ENCODE measurements at regions not wholly inside any gene's neighbourhood (a gene's known extent, or its start where the extent isn't known, plus 50 kb on each side); places are given as distances from the start of the nearest gene placed in this dataset.
"Not testable (repeated sequence)": the region's sequence is repeated elsewhere in the genome, so short reads cannot be mapped to it uniquely, and the experiment has no call there.

- in situ Hi-C loops (cut with HindIII; ENCODE audit: low sequenced_read_pairs) = no loop called here
Observed at GRCh38 chr2:226300196-226300886, 499.3 kb downstream of the IRS1 start.

GRCh38 chr2:226299771-226300170, 499.8 kb downstream of the IRS1 start:
- in situ Hi-C loops (cut with HindIII; ENCODE audit: low sequenced_read_pairs) = no loop called here

GRCh38 chr2:226295681-226296080, 503.9 kb downstream of the IRS1 start:
- in situ Hi-C loops (cut with HindIII; ENCODE audit: low sequenced_read_pairs) = no loop called here

- in situ Hi-C loops (cut with HindIII; ENCODE audit: low sequenced_read_pairs) = no loop called here
Observed at GRCh38 chr2:226295123-226295522, 504.5 kb downstream of the IRS1 start.

GRCh38 chr2:226291281-226291680, 508.3 kb downstream of the IRS1 start:
- in situ Hi-C loops (cut with HindIII; ENCODE audit: low sequenced_read_pairs) = not testable (repeated sequence)

- in situ Hi-C loops (cut with HindIII; ENCODE audit: low sequenced_read_pairs) = no loop called here
Observed at GRCh38 chr2:226286916-226287315, 512.7 kb downstream of the IRS1 start.

GRCh38 chr2:226283796-226284195, 515.8 kb downstream of the IRS1 start:
- in situ Hi-C loops (cut with HindIII; ENCODE audit: low sequenced_read_pairs) = no loop called here

- in situ Hi-C loops (cut with HindIII; ENCODE audit: low sequenced_read_pairs) = no loop called here
Observed at GRCh38 chr2:226282151-226282550, 517.5 kb downstream of the IRS1 start.

GRCh38 chr2:226280136-226280535, 519.5 kb downstream of the IRS1 start:
- in situ Hi-C loops (cut with HindIII; ENCODE audit: low sequenced_read_pairs) = not testable (repeated sequence)

- in situ Hi-C loops (cut with HindIII; ENCODE audit: low sequenced_read_pairs) = no loop called here
Observed at GRCh38 chr2:226275215-226275614, 524.4 kb downstream of the IRS1 start.

- in situ Hi-C loops (cut with HindIII; ENCODE audit: low sequenced_read_pairs) = no loop called here
Observed at GRCh38 chr2:226274143-226274542, 525.5 kb downstream of the IRS1 start.

- in situ Hi-C loops (cut with HindIII; ENCODE audit: low sequenced_read_pairs) = no loop called here
Observed at GRCh38 chr2:226273440-226273839, 526.2 kb downstream of the IRS1 start.

- in situ Hi-C loops (cut with HindIII; ENCODE audit: low sequenced_read_pairs) = no loop called here
Observed at GRCh38 chr2:226272435-226272834, 527.2 kb downstream of the IRS1 start.

GRCh38 chr2:226270285-226271058, 529.1 kb downstream of the IRS1 start:
- in situ Hi-C loops (cut with HindIII; ENCODE audit: low sequenced_read_pairs) = no loop called here

- in situ Hi-C loops (cut with HindIII; ENCODE audit: low sequenced_read_pairs) = no loop called here
Observed at GRCh38 chr2:226267516-226268289, 531.9 kb downstream of the IRS1 start.

- in situ Hi-C loops (cut with HindIII; ENCODE audit: low sequenced_read_pairs) = no loop called here
Observed at GRCh38 chr2:226256709-226257376, 542.8 kb downstream of the IRS1 start.

GRCh38 chr2:226256237-226256636, 543.4 kb downstream of the IRS1 start:
- in situ Hi-C loops (cut with HindIII; ENCODE audit: low sequenced_read_pairs) = no loop called here

- in situ Hi-C loops (cut with HindIII; ENCODE audit: low sequenced_read_pairs) = no loop called here
Observed at GRCh38 chr2:226251661-226252060, 548.0 kb downstream of the IRS1 start.

- in situ Hi-C loops (cut with HindIII; ENCODE audit: low sequenced_read_pairs) = no loop called here
Observed at GRCh38 chr2:226247289-226248275, 552.0 kb downstream of the IRS1 start.

GRCh38 chr2:226234187-226234586, 565.4 kb downstream of the IRS1 start:
- in situ Hi-C loops (cut with HindIII; ENCODE audit: low sequenced_read_pairs) = no loop called here

All from endothelial cell of hepatic sinusoid (primary cell).